ENCODE measurements at regions not wholly inside any gene's neighbourhood (a gene's known extent, or its start where the extent isn't known, plus 50 kb on each side); places are given as distances from the start of the nearest gene placed in this dataset.
"Not testable (repeated sequence)": the region's sequence is repeated elsewhere in the genome, so short reads cannot be mapped to it uniquely, and the experiment has no call there.

GRCh38 chr17:46417907-46418306 is 56.3 kb upstream of the ARL17B start:
- TF ChIP-seq CTCF (IDR thresholded peaks at IDR 0.05); EZH2 (IDR thresholded peaks at IDR 0.05; ENCODE audit: borderline replicate concordance, insufficient read depth, low read depth, low read length, poor library complexity, severe bottlenecking): not testable (repeated sequence)

All from B cell (primary cell).